ENCODE measurements at regions not wholly inside any gene's neighbourhood (a gene's known extent, or its start where the extent isn't known, plus 50 kb on each side); places are given as distances from the start of the nearest gene placed in this dataset.
"Not testable (repeated sequence)": the region's sequence is repeated elsewhere in the genome, so short reads cannot be mapped to it uniquely, and the experiment has no call there.

- no peak for DNase-seq (ENCODE audit: low read depth, low spot score)
- in situ Hi-C loops (cut with HindIII; ENCODE audit: low pct_unique_long_range_greater_than_20kb, low sequenced_read_pairs), result no loop called here
Observed at GRCh38 chr2:185417688-185418087, 320.9 kb upstream of the FSIP2 start.

GRCh38 chr2:185424958-185425629 is 313.5 kb upstream of the FSIP2 start:
- DNase-seq (ENCODE audit: low read depth, low spot score); in situ Hi-C loops (cut with HindIII; ENCODE audit: low pct_unique_long_range_greater_than_20kb, low sequenced_read_pairs): not testable (repeated sequence)

GRCh38 chr2:185428000-185428399 is 310.6 kb upstream of the FSIP2 start:
- no peak for DNase-seq (ENCODE audit: low read depth, low spot score)
- in situ Hi-C loops (cut with HindIII; ENCODE audit: low pct_unique_long_range_greater_than_20kb, low sequenced_read_pairs), result no loop called here

GRCh38 chr2:185433824-185434223 is 304.8 kb upstream of the FSIP2 start:
- in situ Hi-C loops (cut with HindIII; ENCODE audit: low pct_unique_long_range_greater_than_20kb, low sequenced_read_pairs), result no loop called here

GRCh38 chr2:185436787-185437372 is 301.7 kb upstream of the FSIP2 start:
- no peak for DNase-seq (ENCODE audit: low read depth, low spot score)
- in situ Hi-C loops (cut with HindIII; ENCODE audit: low pct_unique_long_range_greater_than_20kb, low sequenced_read_pairs), result no loop called here

More at GRCh38 chr2:185433824-185434223, 304.8 kb upstream of the FSIP2 start:
- DNase-seq (ENCODE audit: low read depth, low spot score), result no peak

GRCh38 chr2:185441486-185442005 is 297.1 kb upstream of the FSIP2 start:
- in situ Hi-C loops (cut with HindIII; ENCODE audit: low pct_unique_long_range_greater_than_20kb, low sequenced_read_pairs), result no loop called here
- no peak for DNase-seq (ENCODE audit: low read depth, low spot score)

GRCh38 chr2:185456517-185456916 is 282.1 kb upstream of the FSIP2 start:
- in situ Hi-C loops (cut with HindIII; ENCODE audit: low pct_unique_long_range_greater_than_20kb, low sequenced_read_pairs), result no loop called here
- no peak for DNase-seq (ENCODE audit: low read depth, low spot score)

GRCh38 chr2:185463481-185463880 is 275.1 kb upstream of the FSIP2 start:
- in situ Hi-C loops (cut with HindIII; ENCODE audit: low pct_unique_long_range_greater_than_20kb, low sequenced_read_pairs), result no loop called here
- DNase-seq (ENCODE audit: low read depth, low spot score), result no peak

- DNase-seq (ENCODE audit: low read depth, low spot score), result no peak
- in situ Hi-C loops (cut with HindIII; ENCODE audit: low pct_unique_long_range_greater_than_20kb, low sequenced_read_pairs), result no loop called here
Observed at GRCh38 chr2:185466915-185467314, 271.7 kb upstream of the FSIP2 start.

- in situ Hi-C loops (cut with HindIII; ENCODE audit: low pct_unique_long_range_greater_than_20kb, low sequenced_read_pairs), result no loop called here
- DNase-seq (ENCODE audit: low read depth, low spot score), result no peak
Observed at GRCh38 chr2:185471441-185471840, 267.2 kb upstream of the FSIP2 start.

- DNase-seq (ENCODE audit: low read depth, low spot score), result no peak
- in situ Hi-C loops (cut with HindIII; ENCODE audit: low pct_unique_long_range_greater_than_20kb, low sequenced_read_pairs), result no loop called here
Observed at GRCh38 chr2:185472574-185472973, 266.0 kb upstream of the FSIP2 start.

- DNase-seq (ENCODE audit: low read depth, low spot score), result no peak
Observed at GRCh38 chr2:185473838-185474237, 264.8 kb upstream of the FSIP2 start.

GRCh38 chr2:185475914-185476313 is 262.7 kb upstream of the FSIP2 start:
- in situ Hi-C loops (cut with HindIII; ENCODE audit: low pct_unique_long_range_greater_than_20kb, low sequenced_read_pairs), result no loop called here
- DNase-seq (ENCODE audit: low read depth, low spot score), result no peak

More at GRCh38 chr2:185473838-185474237, 264.8 kb upstream of the FSIP2 start:
- in situ Hi-C loops (cut with HindIII; ENCODE audit: low pct_unique_long_range_greater_than_20kb, low sequenced_read_pairs), result no loop called here

GRCh38 chr2:185477452-185477851 is 261.2 kb upstream of the FSIP2 start:
- DNase-seq (ENCODE audit: low read depth, low spot score), result no peak
- in situ Hi-C loops (cut with HindIII; ENCODE audit: low pct_unique_long_range_greater_than_20kb, low sequenced_read_pairs), result no loop called here

- DNase-seq (ENCODE audit: low read depth, low spot score), result no peak
Observed at GRCh38 chr2:185484602-185485001, 254.0 kb upstream of the FSIP2 start.

GRCh38 chr2:185502351-185502750 is 236.3 kb upstream of the FSIP2 start:
- no peak for DNase-seq (ENCODE audit: low read depth, low spot score)
- in situ Hi-C loops (cut with HindIII; ENCODE audit: low pct_unique_long_range_greater_than_20kb, low sequenced_read_pairs), result no loop called here

More at GRCh38 chr2:185484602-185485001, 254.0 kb upstream of the FSIP2 start:
- in situ Hi-C loops (cut with HindIII; ENCODE audit: low pct_unique_long_range_greater_than_20kb, low sequenced_read_pairs), result no loop called here

GRCh38 chr2:185507719-185508118 is 230.9 kb upstream of the FSIP2 start:
- in situ Hi-C loops (cut with HindIII; ENCODE audit: low pct_unique_long_range_greater_than_20kb, low sequenced_read_pairs), result no loop called here
- DNase-seq (ENCODE audit: low read depth, low spot score), result no peak

- DNase-seq (ENCODE audit: low read depth, low spot score), result no peak
- in situ Hi-C loops (cut with HindIII; ENCODE audit: low pct_unique_long_range_greater_than_20kb, low sequenced_read_pairs), result no loop called here
Observed at GRCh38 chr2:185510060-185510459, 228.5 kb upstream of the FSIP2 start.

GRCh38 chr2:185511925-185512324 is 226.7 kb upstream of the FSIP2 start:
- no peak for DNase-seq (ENCODE audit: low read depth, low spot score)
- in situ Hi-C loops (cut with HindIII; ENCODE audit: low pct_unique_long_range_greater_than_20kb, low sequenced_read_pairs), result no loop called here

All from SK-MEL-5 (cell line).